ENCODE measurements at regions not wholly inside any gene's neighbourhood (a gene's known extent, or its start where the extent isn't known, plus 50 kb on each side); places are given as distances from the start of the nearest gene placed in this dataset.

- Histone ChIP-seq H3K9me3 (no peaks in the 10 kb centered on the region), H3K27me3 (no peaks in the 10 kb centered on the region), H3K4me1 (ENCODE audit: insufficient read depth) (peaks cover 1% of the 10 kb centered on the region), H3K4me3 (no peak overlapping the region), H3K36me3 (no peaks in the 10 kb centered on the region), H3K27ac (no peak overlapping the region)
- intact Hi-C loops (cut with DNase I) = no loop called here
- DNase-seq = no peak
- TF ChIP-seq EP300 (IDR thresholded peaks at IDR 0.05) (no peak), POLR2A (IDR thresholded peaks at IDR 0.05) (no peak)
- TF ChIP-seq, protein P1, sequence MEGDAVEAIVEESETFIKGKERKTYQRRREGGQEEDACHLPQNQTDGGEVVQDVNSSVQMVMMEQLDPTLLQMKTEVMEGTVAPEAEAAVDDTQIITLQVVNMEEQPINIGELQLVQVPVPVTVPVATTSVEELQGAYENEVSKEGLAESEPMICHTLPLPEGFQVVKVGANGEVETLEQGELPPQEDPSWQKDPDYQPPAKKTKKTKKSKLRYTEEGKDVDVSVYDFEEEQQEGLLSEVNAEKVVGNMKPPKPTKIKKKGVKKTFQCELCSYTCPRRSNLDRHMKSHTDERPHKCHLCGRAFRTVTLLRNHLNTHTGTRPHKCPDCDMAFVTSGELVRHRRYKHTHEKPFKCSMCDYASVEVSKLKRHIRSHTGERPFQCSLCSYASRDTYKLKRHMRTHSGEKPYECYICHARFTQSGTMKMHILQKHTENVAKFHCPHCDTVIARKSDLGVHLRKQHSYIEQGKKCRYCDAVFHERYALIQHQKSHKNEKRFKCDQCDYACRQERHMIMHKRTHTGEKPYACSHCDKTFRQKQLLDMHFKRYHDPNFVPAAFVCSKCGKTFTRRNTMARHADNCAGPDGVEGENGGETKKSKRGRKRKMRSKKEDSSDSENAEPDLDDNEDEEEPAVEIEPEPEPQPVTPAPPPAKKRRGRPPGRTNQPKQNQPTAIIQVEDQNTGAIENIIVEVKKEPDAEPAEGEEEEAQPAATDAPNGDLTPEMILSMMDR (IDR thresholded peaks at IDR 0.05) = no peak
- 88 to 96% (median 90%) methylated on average over 1 of the region's 1 CpG for WGBS, 3 donors
Observed at GRCh38 chr13:76729691-76730090, 156.5 kb downstream of the KCTD12 start.

GRCh38 chr13:76725896-76726295, 160.3 kb downstream of the KCTD12 start:
- 2 to 10% (median 6%) methylated on average over 1 of the region's 1 CpG for WGBS, 3 donors
- Histone ChIP-seq H3K36me3 (no peaks in the 10 kb centered on the region), H3K9me3 (no peaks in the 10 kb centered on the region), H3K4me3 (no peak overlapping the region), H3K27me3 (no peaks in the 10 kb centered on the region), H3K27ac (peak overlapping the region in 1 of 2 donors; percentile 34), H3K4me1 (ENCODE audit: insufficient read depth) (peaks cover 8% of the 10 kb centered on the region)
- no peak for DNase-seq
- intact Hi-C loops (cut with DNase I) = no loop called here
- TF ChIP-seq POLR2A (IDR thresholded peaks at IDR 0.05) (no peak), EP300 (IDR thresholded peaks at IDR 0.05) (no peak)
- TF ChIP-seq, protein P1 (IDR thresholded peaks at IDR 0.05) = no peak

GRCh38 chr13:76725211-76725610, 161.0 kb downstream of the KCTD12 start:
- no peaks in the 10 kb centered on the region for H3K27me3 ChIP-seq
- H3K4me1 ChIP-seq (ENCODE audit: insufficient read depth) = peaks cover 8% of the 10 kb centered on the region
- intact Hi-C loops (cut with DNase I) = no loop called here
- no peak for TF ChIP-seq EP300 (IDR thresholded peaks at IDR 0.05)
- TF ChIP-seq, protein P1 (IDR thresholded peaks at IDR 0.05) = no peak
- TF ChIP-seq POLR2A (IDR thresholded peaks at IDR 0.05) = no peak
- 0 to 4% (median 0%) methylated on average over 1 of the region's 1 CpG for WGBS, 3 donors
- no peak overlapping the region for H3K27ac ChIP-seq
- H3K9me3 ChIP-seq = no peaks in the 10 kb centered on the region
- no peak for DNase-seq
- H3K4me3 ChIP-seq = no peak overlapping the region
- no peaks in the 10 kb centered on the region for H3K36me3 ChIP-seq

DNA sequence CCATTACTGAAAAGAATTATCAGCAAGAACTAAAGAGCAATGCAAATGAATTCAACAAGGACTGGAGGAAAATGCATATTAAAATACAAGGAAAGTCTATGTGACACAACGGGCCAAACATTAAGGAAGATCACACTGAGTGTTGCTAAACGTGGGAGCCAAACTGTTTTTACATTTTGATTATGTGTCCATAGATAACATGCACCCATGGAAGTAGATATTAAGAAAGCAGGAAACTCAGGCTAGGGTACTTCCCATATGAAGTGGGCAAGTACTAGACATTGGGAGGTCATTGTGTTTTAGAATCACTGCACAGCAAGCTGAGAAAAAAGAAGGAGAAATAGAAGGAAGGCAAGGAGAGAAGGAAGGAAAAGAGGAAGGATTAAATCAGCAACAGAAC, 161.8 kb downstream of the KCTD12 start:
- H3K9me3 ChIP-seq = no peaks in the 10 kb centered on the region
- intact Hi-C loops (cut with DNase I) = no loop called here
- H3K27me3 ChIP-seq = no peaks in the 10 kb centered on the region
- DNase-seq = no peak
- TF ChIP-seq POLR2A (IDR thresholded peaks at IDR 0.05) = no peak
- no peak for TF ChIP-seq EP300 (IDR thresholded peaks at IDR 0.05)
- TF ChIP-seq, protein P1 (IDR thresholded peaks at IDR 0.05) = no peak
- WGBS, 3 donors = 20 to 38% (median 20%) methylated on average over 2 of the region's 2 CpGs
- no peak overlapping the region for H3K4me3 ChIP-seq
- H3K4me1 ChIP-seq (ENCODE audit: insufficient read depth) = peaks cover 8% of the 10 kb centered on the region
- H3K27ac ChIP-seq = peak overlapping the region in 1 of 2 donors; percentile 19
- H3K36me3 ChIP-seq = no peaks in the 10 kb centered on the region

All from ovary (tissue), 7 donors.